Vagina (tissue), 2 donors: ENCODE measurements at regions not wholly inside any gene's neighbourhood (a gene's known extent, or its start where the extent isn't known, plus 50 kb on each side); places are given as distances from the start of the nearest gene placed in this dataset.

ENCODE experiments used
- POLR2A ChIP-seq, 2 donors: fragments of 450-650 bp; IDR thresholded peaks; one replicate each; pipeline ENCODE4 v1.6.1; 2017; ENCODE audit warnings: antibody characterized with exemption in 2 of 2, mild to moderate bottlenecking in 2 of 2, moderate library complexity in 2 of 2
- POLR2AphosphoS5 ChIP-seq, 2 donors: sonication (generic); formaldehyde crosslinking; IDR thresholded peaks; one replicate each; pipeline ENCODE4 v1.9.0; 2017; ENCODE audit warnings: antibody characterized with exemption in 2 of 2, mild to moderate bottlenecking in 2 of 2, low read depth in 1 of 2; ENCODE audit not compliant: insufficient read depth in 1 of 2

DNA sequence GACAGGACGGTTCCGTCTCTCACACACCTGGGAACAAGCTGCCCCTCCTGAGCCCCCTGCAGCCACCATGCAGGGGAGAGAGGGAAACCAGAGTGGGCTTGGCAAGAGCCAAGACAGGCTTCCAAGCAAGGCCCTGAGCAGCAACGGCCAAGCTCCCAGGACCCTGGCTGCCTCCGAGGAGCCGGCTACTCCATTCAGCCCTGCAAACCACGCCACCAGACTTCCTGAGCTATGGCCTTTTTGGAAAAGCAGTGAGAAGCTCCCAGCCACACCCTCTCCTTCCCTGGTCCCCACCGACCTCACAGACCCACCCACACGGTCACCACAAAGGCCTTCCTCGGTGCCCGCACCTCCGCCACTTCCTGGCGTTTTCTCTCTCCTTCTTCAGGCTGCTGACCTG lies 479.0 kb downstream of the BRD1 start:
- TF ChIP-seq POLR2A (IDR thresholded peaks at IDR 0.05) = no peak
- TF ChIP-seq POLR2AphosphoS5 (IDR thresholded peaks at IDR 0.05; ENCODE audit: insufficient read depth in 1 of 2, low read depth in 1 of 2) = no peak
